H9 (cell line): ENCODE measurements at regions not wholly inside any gene's neighbourhood (a gene's known extent, or its start where the extent isn't known, plus 50 kb on each side); places are given as distances from the start of the nearest gene placed in this dataset.

ENCODE experiments used
- DNase-seq: peaks from one replicate; pipeline ENCODE4 v3.0.0-alpha.2; 2017
- H2AFZ ChIP-seq: one replicate; pipeline ENCODE4 v1.6.1; 2013; ENCODE audit warnings: mild to moderate bottlenecking, low read length, control low read depth, moderate library complexity
- H2AK5ac ChIP-seq: 2 replicates; pipeline ENCODE4 v1.6.1; 2013; ENCODE audit warnings: low read length, control low read depth, mixed read lengths; ENCODE audit not compliant: insufficient read length
- H2BK120ac ChIP-seq: one replicate; pipeline ENCODE4 v1.6.1; 2013; ENCODE audit warnings: low read depth, mild to moderate bottlenecking, low read length, control low read depth, inconsistent platforms; ENCODE audit not compliant: poor library complexity, severe bottlenecking
- H2BK12ac ChIP-seq: 2 replicates; pipeline ENCODE4 v1.6.1; 2013; ENCODE audit warnings: low read length, control low read depth, mixed read lengths, low read depth; ENCODE audit not compliant: insufficient read length
- H2BK15ac ChIP-seq: 2 replicates; pipeline ENCODE4 v1.6.1; 2013; ENCODE audit warnings: low read depth, low read length, control low read depth
- H2BK20ac ChIP-seq: one replicate; pipeline ENCODE4 v1.6.1; 2013; ENCODE audit warnings: low read depth, mild to moderate bottlenecking, low read length, control low read depth, inconsistent platforms; ENCODE audit not compliant: poor library complexity, severe bottlenecking
- H2BK5ac ChIP-seq: 2 replicates; pipeline ENCODE4 v1.6.1; 2013; ENCODE audit warnings: low read length, control low read depth, mixed read lengths; ENCODE audit not compliant: insufficient read length
- H3K14ac ChIP-seq: 2 replicates; pipeline ENCODE4 v1.6.1; 2013; ENCODE audit warnings: low read length, control low read depth; ENCODE audit not compliant: insufficient read depth
- H3K18ac ChIP-seq: 2 replicates; pipeline ENCODE4 v1.6.1; 2013; ENCODE audit warnings: low read depth, mild to moderate bottlenecking, mixed read lengths, low read length, control low read depth; ENCODE audit not compliant: insufficient read length
- H3K23ac ChIP-seq: 2 replicates; pipeline ENCODE4 v1.6.1; 2013; ENCODE audit warnings: low read length, control low read depth, mixed read lengths, low read depth; ENCODE audit not compliant: insufficient read length
- H3K23me2 ChIP-seq: 2 replicates; pipeline ENCODE4 v1.6.1; 2013; ENCODE audit warnings: low read depth, mild to moderate bottlenecking, mixed read lengths, low read length, control low read depth; ENCODE audit not compliant: insufficient read length, poor library complexity, severe bottlenecking
- H3K27ac ChIP-seq: 2 replicates; pipeline ENCODE4 v1.5.1; 2013; ENCODE audit warnings: low read length, control low read depth, mixed read lengths, low read depth; ENCODE audit not compliant: insufficient read length
- H3K27me3 ChIP-seq: 2 replicates; pipeline ENCODE4 v1.6.1; 2013; ENCODE audit warnings: low read length, control low read depth, inconsistent platforms; ENCODE audit not compliant: insufficient read depth
- H3K4ac ChIP-seq: 2 replicates; pipeline ENCODE4 v1.6.1; 2013; ENCODE audit warnings: low read depth, mild to moderate bottlenecking, control low read depth, inconsistent platforms, low read length, moderate library complexity
- H3K4me1 ChIP-seq: 2 replicates; pipeline ENCODE4 v1.6.1; 2013; ENCODE audit warnings: low read length, control low read depth, inconsistent platforms; ENCODE audit not compliant: insufficient read depth
- H3K4me2 ChIP-seq: 2 replicates; pipeline ENCODE4 v1.6.1; 2013; ENCODE audit warnings: low read length, control low read depth, mixed read lengths; ENCODE audit not compliant: insufficient read length, insufficient read depth
- H3K56ac ChIP-seq: 2 replicates; pipeline ENCODE4 v1.6.1; 2013; ENCODE audit warnings: low read depth, mild to moderate bottlenecking, mixed read lengths, low read length, control low read depth; ENCODE audit not compliant: insufficient read length
- H3K79me1 ChIP-seq: 2 replicates; pipeline ENCODE4 v1.6.1; 2013; ENCODE audit warnings: low read depth, mild to moderate bottlenecking, moderate library complexity, low read length, control low read depth, inconsistent platforms; ENCODE audit not compliant: insufficient read depth, poor library complexity, severe bottlenecking
- H3K79me2 ChIP-seq: 2 replicates; pipeline ENCODE4 v1.6.1; 2013; ENCODE audit warnings: low read length, control low read depth, inconsistent platforms; ENCODE audit not compliant: insufficient read depth
- H3K9ac ChIP-seq: 2 replicates; pipeline ENCODE4 v1.6.1; 2013; ENCODE audit warnings: low read length, control low read depth, mixed read lengths; ENCODE audit not compliant: insufficient read length; ENCODE audit errors: extremely low read depth
- H3K9me3 ChIP-seq: one replicate; pipeline ENCODE4 v1.6.1; 2013; ENCODE audit warnings: low read depth, low read length, inconsistent platforms; ENCODE audit not compliant: control insufficient read depth
- H3T11ph ChIP-seq: one replicate; pipeline ENCODE4 v1.6.1; 2013; ENCODE audit warnings: mild to moderate bottlenecking, low read length, control low read depth, inconsistent platforms
- H4K20me1 ChIP-seq: one replicate; pipeline ENCODE4 v1.6.1; 2013; ENCODE audit not compliant: control insufficient read depth, insufficient read length, insufficient read depth
- H4K5ac ChIP-seq: 2 replicates; pipeline ENCODE4 v1.6.1; 2013; ENCODE audit warnings: low read depth, mild to moderate bottlenecking, mixed read lengths, low read length, control low read depth; ENCODE audit not compliant: insufficient read length
- H4K8ac ChIP-seq: replicated peaks from 2 replicates; pipeline ENCODE4 v1.6.1; 2013; ENCODE audit warnings: low read length, control low read depth, mixed read lengths, low read depth; ENCODE audit not compliant: insufficient read length
- H4K91ac ChIP-seq: 2 replicates; pipeline ENCODE4 v1.6.1; 2013; ENCODE audit warnings: low read depth, mild to moderate bottlenecking, moderate library complexity, mixed read lengths, low read length, control low read depth; ENCODE audit not compliant: insufficient read length
- H3K27ac Mint-ChIP-seq, 3 experiments: 2 replicates in 2 of 3; 3 replicates in 1 of 3; pipeline ENCODE4 v1.8.0; 2020 to 2021; ENCODE audit warnings: mixed read lengths in 3 of 3, mild to moderate bottlenecking in 1 of 3, moderate library complexity in 1 of 3
- H3K27me3 Mint-ChIP-seq: 2 replicates; pipeline ENCODE4 v1.8.0; 2021; ENCODE audit warnings: low read depth, mild to moderate bottlenecking, moderate library complexity, mixed read lengths
- H3K36me3 Mint-ChIP-seq, 3 experiments: 2 replicates in 2 of 3; 3 replicates in 1 of 3; pipeline ENCODE4 v1.8.0; 2020 to 2021; ENCODE audit warnings: low read depth in 3 of 3, mixed read lengths in 3 of 3; ENCODE audit not compliant: insufficient read depth in 1 of 3
- H3K4me1 Mint-ChIP-seq, 2 experiments: 2 replicates each; pipeline ENCODE4 v1.8.0; 2020; ENCODE audit warnings: mixed read lengths in 2 of 2
- H3K4me3 Mint-ChIP-seq, 2 experiments: 2 replicates in 1 of 2; 3 replicates in 1 of 2; pipeline ENCODE4 v1.8.0; 2020 to 2021; ENCODE audit warnings: mild to moderate bottlenecking in 2 of 2, mixed read lengths in 2 of 2, moderate library complexity in 1 of 2
- H3K9me3 Mint-ChIP-seq, 2 experiments: 2 replicates in 1 of 2; 3 replicates in 1 of 2; pipeline ENCODE4 v1.8.0; 2020; ENCODE audit warnings: mild to moderate bottlenecking in 2 of 2, mixed read lengths in 2 of 2, moderate library complexity in 1 of 2
- WGBS: extraction: QIAGEN DNeasy Blood & Tissue Kit; methylation state at CpG from one replicate; pipeline ENCODE4 v1.1.7; 2013; ENCODE audit warnings: missing lambda C conversion rate, low lambda C conversion rate, mixed read lengths; ENCODE audit not compliant: insufficient read length; ENCODE audit errors: extremely low coverage; 5-methylcytosine and 5-hydroxymethylcytosine counted together
- TF ChIP-seq, protein P1 (sequence below): fragments of 200-600 bp; sonication (generic); conservative IDR thresholded peaks from 3 replicates; pipeline ENCODE4 v1.8.0; 2021; ENCODE audit warnings: antibody characterized with exemption, mild to moderate bottlenecking

DNA sequence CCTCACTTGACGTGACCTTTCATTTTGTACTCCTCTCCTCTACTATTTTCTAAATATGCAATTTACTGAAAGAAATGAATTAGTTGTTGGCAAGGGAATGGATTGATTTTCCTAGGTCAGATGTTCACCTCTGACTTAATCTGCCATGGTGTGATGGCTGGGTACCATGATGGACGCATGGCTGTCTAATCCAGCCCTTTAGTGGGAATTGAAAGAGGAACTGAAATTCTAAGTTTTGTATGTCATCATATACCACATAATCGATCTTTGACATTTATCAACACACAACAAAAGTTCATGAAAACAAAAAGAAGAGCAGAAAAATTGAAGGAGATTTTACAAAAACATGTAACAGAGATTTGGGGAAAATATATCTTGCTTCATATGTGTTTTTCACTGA is 331.3 kb upstream of the SNX7 start:
- no peak for DNase-seq
- Histone ChIP-seq H2BK5ac (no peak overlapping the region), H4K8ac (no peak overlapping the region), H3K9ac (no peak overlapping the region), H2AFZ (no peak overlapping the region), H3K4me2 (no peak overlapping the region), H3K23ac (no peak overlapping the region), H4K20me1 (no peaks in the 10 kb centered on the region), H3K56ac (no peak overlapping the region), H3K79me1 (no peaks in the 10 kb centered on the region), H2BK20ac (no peak overlapping the region), H3K23me2 (no peaks in the 10 kb centered on the region), H2BK15ac (no peak overlapping the region), H3K27ac (no peak overlapping the region), H3K14ac (no peak overlapping the region), H2AK5ac (no peak overlapping the region), H4K5ac (no peak overlapping the region), H4K91ac (no peak overlapping the region), H3K4ac (no peak overlapping the region), H3T11ph (no peak overlapping the region), H2BK120ac (no peak overlapping the region), H3K27me3 (no peaks in the 10 kb centered on the region), H2BK12ac (no peak overlapping the region), H3K4me1 (no peaks in the 10 kb centered on the region), H3K9me3 (no peaks in the 10 kb centered on the region), H3K79me2 (no peaks in the 10 kb centered on the region), H3K18ac (no peak overlapping the region)
- Mint-ChIP-seq H3K4me3 (no peak overlapping the region), H3K9me3 (no peaks in the 10 kb centered on the region), H3K36me3 (no peaks in the 10 kb centered on the region), H3K27me3 (no peaks in the 10 kb centered on the region; the same call in 1 of the 2 replicates), H3K4me1 (peaks cover 2 to 6% of the 10 kb centered on the region in 2 experiments), H3K27ac (no peak overlapping the region)
- no CpG with 5 or more reads among the region's 3 CpGs for WGBS
- TF ChIP-seq, protein P1, sequence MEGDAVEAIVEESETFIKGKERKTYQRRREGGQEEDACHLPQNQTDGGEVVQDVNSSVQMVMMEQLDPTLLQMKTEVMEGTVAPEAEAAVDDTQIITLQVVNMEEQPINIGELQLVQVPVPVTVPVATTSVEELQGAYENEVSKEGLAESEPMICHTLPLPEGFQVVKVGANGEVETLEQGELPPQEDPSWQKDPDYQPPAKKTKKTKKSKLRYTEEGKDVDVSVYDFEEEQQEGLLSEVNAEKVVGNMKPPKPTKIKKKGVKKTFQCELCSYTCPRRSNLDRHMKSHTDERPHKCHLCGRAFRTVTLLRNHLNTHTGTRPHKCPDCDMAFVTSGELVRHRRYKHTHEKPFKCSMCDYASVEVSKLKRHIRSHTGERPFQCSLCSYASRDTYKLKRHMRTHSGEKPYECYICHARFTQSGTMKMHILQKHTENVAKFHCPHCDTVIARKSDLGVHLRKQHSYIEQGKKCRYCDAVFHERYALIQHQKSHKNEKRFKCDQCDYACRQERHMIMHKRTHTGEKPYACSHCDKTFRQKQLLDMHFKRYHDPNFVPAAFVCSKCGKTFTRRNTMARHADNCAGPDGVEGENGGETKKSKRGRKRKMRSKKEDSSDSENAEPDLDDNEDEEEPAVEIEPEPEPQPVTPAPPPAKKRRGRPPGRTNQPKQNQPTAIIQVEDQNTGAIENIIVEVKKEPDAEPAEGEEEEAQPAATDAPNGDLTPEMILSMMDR = no peak
